IPS-15b (cell line): ENCODE measurements at regions not wholly inside any gene's neighbourhood (a gene's known extent, or its start where the extent isn't known, plus 50 kb on each side); places are given as distances from the start of the nearest gene placed in this dataset.
"Not testable (repeated sequence)": the region's sequence is repeated elsewhere in the genome, so short reads cannot be mapped to it uniquely, and the experiment has no call there.

Experiments
- H3K27me3 ChIP-seq: one replicate; pipeline ENCODE4 v1.6.1; 2013; ENCODE audit warnings: low read length; ENCODE audit not compliant: control insufficient read depth, insufficient read depth
- H3K36me3 ChIP-seq: one replicate; pipeline ENCODE4 v1.6.1; 2013; ENCODE audit warnings: low read length; ENCODE audit not compliant: control insufficient read depth, insufficient read depth
- H3K4me1 ChIP-seq: one replicate; pipeline ENCODE4 v1.6.1; 2013; ENCODE audit warnings: mild to moderate bottlenecking, low read length; ENCODE audit not compliant: control insufficient read depth, insufficient read depth
- H3K4me3 ChIP-seq: one replicate; pipeline ENCODE4 v1.5.1; 2013; ENCODE audit warnings: low read depth, low read length
- H3K9ac ChIP-seq: one replicate; pipeline ENCODE4 v1.6.1; 2013; ENCODE audit warnings: low read depth, mild to moderate bottlenecking, low read length
- H3K9me3 ChIP-seq: one replicate; pipeline ENCODE4 v1.6.1; 2013; ENCODE audit warnings: mild to moderate bottlenecking, low read length; ENCODE audit not compliant: control insufficient read depth, insufficient read depth

GRCh38 chr16:77009453-77009852, 181.5 kb upstream of the MON1B start:
- H3K27me3 ChIP-seq, result no peaks in the 10 kb centered on the region
- H3K4me3 ChIP-seq, result no peak overlapping the region
- no peak overlapping the region for H3K9ac ChIP-seq
- no peaks in the 10 kb centered on the region for H3K4me1 ChIP-seq
- H3K36me3 ChIP-seq, result no peaks in the 10 kb centered on the region
- no peaks in the 10 kb centered on the region for H3K9me3 ChIP-seq

- Histone ChIP-seq H3K4me1 (no peaks in the 10 kb centered on the region), H3K27me3 (no peaks in the 10 kb centered on the region)
Observed at GRCh38 chr16:77014441-77014840, 176.5 kb upstream of the MON1B start.

DNA sequence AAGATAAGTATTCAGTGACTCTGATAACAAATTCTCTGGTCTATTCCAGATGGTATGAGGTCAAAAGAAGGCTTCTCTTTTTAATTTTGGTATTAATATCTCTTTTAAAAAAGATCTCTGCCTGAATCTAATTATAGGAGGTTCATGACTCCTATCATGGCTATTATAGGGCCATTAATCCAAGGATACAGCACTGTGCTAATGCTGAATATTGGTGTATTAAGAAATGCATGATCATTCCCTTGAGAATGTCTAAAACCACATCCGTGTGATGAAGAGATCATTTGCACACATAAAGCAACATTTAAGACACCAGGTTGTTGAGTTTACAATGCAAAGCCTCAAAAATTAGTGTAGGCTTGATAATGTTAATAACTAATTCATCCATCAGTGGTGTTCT, 160.4 kb upstream of the MON1B start:
- Histone ChIP-seq H3K9me3 (no peaks in the 10 kb centered on the region), H3K36me3 (no peaks in the 10 kb centered on the region), H3K9ac (no peak overlapping the region), H3K4me3 (no peak overlapping the region), H3K4me1 (no peaks in the 10 kb centered on the region), H3K27me3 (no peaks in the 10 kb centered on the region)

More at GRCh38 chr16:77014441-77014840, 176.5 kb upstream of the MON1B start:
- no peaks in the 10 kb centered on the region for H3K9me3 ChIP-seq
- no peak overlapping the region for H3K4me3 ChIP-seq
- no peak overlapping the region for H3K9ac ChIP-seq
- H3K36me3 ChIP-seq, result no peaks in the 10 kb centered on the region

- Histone ChIP-seq H3K36me3 (no peaks in the 10 kb centered on the region), H3K4me3 (no peak overlapping the region), H3K27me3 (no peaks in the 10 kb centered on the region), H3K4me1 (no peaks in the 10 kb centered on the region), H3K9me3 (no peaks in the 10 kb centered on the region), H3K9ac (no peak overlapping the region)
Observed at GRCh38 chr16:77033516-77033915, 157.5 kb upstream of the MON1B start.

- Histone ChIP-seq H3K9ac (no peak overlapping the region), H3K4me1 (no peaks in the 10 kb centered on the region), H3K36me3 (no peaks in the 10 kb centered on the region), H3K27me3 (no peaks in the 10 kb centered on the region), H3K4me3 (no peak overlapping the region), H3K9me3 (no peaks in the 10 kb centered on the region)
Observed at GRCh38 chr16:77035361-77035760, 155.6 kb upstream of the MON1B start.

GRCh38 chr16:77037696-77038347, 153.2 kb upstream of the MON1B start:
- no peaks in the 10 kb centered on the region for H3K36me3 ChIP-seq
- no peak overlapping the region for H3K4me3 ChIP-seq
- no peak overlapping the region for H3K9ac ChIP-seq
- no peaks in the 10 kb centered on the region for H3K9me3 ChIP-seq
- no peaks in the 10 kb centered on the region for H3K27me3 ChIP-seq
- H3K4me1 ChIP-seq, result no peaks in the 10 kb centered on the region

DNA sequence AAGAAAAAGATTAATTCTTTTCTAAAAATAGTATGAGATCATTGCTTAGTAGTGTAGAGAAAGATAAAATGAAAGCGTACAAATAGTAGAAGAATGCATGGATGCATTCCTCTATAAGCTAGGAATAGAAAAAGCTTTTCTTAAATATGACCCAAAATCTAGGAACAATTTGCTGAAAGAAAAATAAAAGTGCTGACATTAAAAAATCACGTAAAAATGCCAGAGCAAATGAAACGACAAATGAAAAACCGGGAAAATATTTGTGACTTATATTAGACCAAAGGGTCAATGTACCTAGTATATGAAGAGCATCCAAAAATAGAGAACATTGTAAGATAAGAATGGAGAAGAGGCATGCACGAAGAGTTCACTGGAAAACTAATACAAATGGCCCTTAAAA, 149.5 kb upstream of the MON1B start:
- H3K9ac ChIP-seq, result no peak overlapping the region
- no peaks in the 10 kb centered on the region for H3K9me3 ChIP-seq
- no peaks in the 10 kb centered on the region for H3K27me3 ChIP-seq
- no peaks in the 10 kb centered on the region for H3K4me1 ChIP-seq
- no peaks in the 10 kb centered on the region for H3K36me3 ChIP-seq
- H3K4me3 ChIP-seq, result no peak overlapping the region

- H3K9me3 ChIP-seq, result no peaks in the 10 kb centered on the region
- H3K36me3 ChIP-seq, result no peaks in the 10 kb centered on the region
- H3K4me3 ChIP-seq, result no peak overlapping the region
- H3K27me3 ChIP-seq, result no peaks in the 10 kb centered on the region
- no peaks in the 10 kb centered on the region for H3K4me1 ChIP-seq
- no peak overlapping the region for H3K9ac ChIP-seq
Observed at GRCh38 chr16:77043076-77043475, 147.9 kb upstream of the MON1B start.

GRCh38 chr16:77046206-77046605, 144.8 kb upstream of the MON1B start:
- Histone ChIP-seq H3K4me1 (no peaks in the 10 kb centered on the region), H3K9me3 (no peaks in the 10 kb centered on the region), H3K27me3 (no peaks in the 10 kb centered on the region), H3K9ac (no peak overlapping the region), H3K4me3 (no peak overlapping the region), H3K36me3 (no peaks in the 10 kb centered on the region)

- Histone ChIP-seq H3K4me1 (no peaks in the 10 kb centered on the region), H3K9ac (no peak overlapping the region), H3K4me3 (no peak overlapping the region), H3K36me3 (no peaks in the 10 kb centered on the region), H3K27me3 (no peaks in the 10 kb centered on the region), H3K9me3 (no peaks in the 10 kb centered on the region)
Observed at GRCh38 chr16:77048085-77048484, 142.9 kb upstream of the MON1B start.

- Histone ChIP-seq H3K27me3 (no peaks in the 10 kb centered on the region), H3K36me3 (no peaks in the 10 kb centered on the region), H3K9me3 (no peaks in the 10 kb centered on the region), H3K4me3 (no peak overlapping the region), H3K9ac (no peak overlapping the region), H3K4me1 (no peaks in the 10 kb centered on the region)
Observed at GRCh38 chr16:77049577-77049976, 141.4 kb upstream of the MON1B start.

DNA sequence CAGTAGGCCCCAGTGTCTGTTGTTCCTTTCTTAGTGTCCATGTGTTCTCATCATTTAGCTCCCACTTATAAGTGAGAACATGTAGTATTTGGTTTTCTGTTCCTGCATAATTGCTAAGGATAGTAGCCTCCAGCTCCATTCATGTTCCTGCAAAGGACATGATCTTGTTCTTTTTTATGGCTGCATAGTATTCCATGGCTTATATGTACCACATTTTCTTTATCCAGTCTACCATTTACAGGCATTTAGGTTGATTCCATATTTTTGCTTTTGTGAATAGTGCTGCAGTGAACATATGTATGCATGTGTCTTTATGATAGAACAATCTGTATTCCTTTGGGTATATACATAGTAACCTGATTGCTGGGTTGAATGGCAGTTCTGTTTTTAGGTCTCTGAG, 134.4 kb upstream of the MON1B start:
- H3K9me3 ChIP-seq, H3K27me3 ChIP-seq, H3K4me3 ChIP-seq, H3K4me1 ChIP-seq, H3K9ac ChIP-seq, H3K36me3 ChIP-seq: not testable (repeated sequence)
